Neural crest cell (in vitro differentiated cells): ENCODE measurements at regions not wholly inside any gene's neighbourhood (a gene's known extent, or its start where the extent isn't known, plus 50 kb on each side); places are given as distances from the start of the nearest gene placed in this dataset.

Experiments
- DNase-seq: peaks from one replicate; pipeline ENCODE4 v3.0.0; 2021; ENCODE audit warnings: low read depth, mixed read lengths, low spot score
- H3K27ac Mint-ChIP-seq: one replicate; pipeline ENCODE4 v1.8.0; 2021; ENCODE audit warnings: mild to moderate bottlenecking, mixed read lengths; ENCODE audit not compliant: unreplicated experiment
- H3K27me3 Mint-ChIP-seq: 2 replicates; pipeline ENCODE4 v1.8.0; 2021; ENCODE audit warnings: low read depth, mild to moderate bottlenecking, mixed read lengths
- H3K36me3 Mint-ChIP-seq: 2 replicates; pipeline ENCODE4 v1.8.0; 2021; ENCODE audit warnings: low read depth, mild to moderate bottlenecking, mixed read lengths
- H3K4me1 Mint-ChIP-seq: 2 replicates; pipeline ENCODE4 v1.8.0; 2021; ENCODE audit warnings: mixed read lengths
- H3K4me3 Mint-ChIP-seq: one replicate; pipeline ENCODE4 v1.8.0; 2021; ENCODE audit warnings: mild to moderate bottlenecking, mixed read lengths
- H3K9me3 Mint-ChIP-seq: 2 replicates; pipeline ENCODE4 v1.8.0; 2021; ENCODE audit warnings: mixed read lengths
- CTCF ChIP-seq: fragments of 200-600 bp; sonication (generic); conservative IDR thresholded peaks from 2 replicates; pipeline ENCODE4 v1.5.0; 2021; ENCODE audit warnings: antibody characterized with exemption, mild to moderate bottlenecking

- no peak overlapping the region for H3K4me3 Mint-ChIP-seq
- peaks cover 20% of the 10 kb centered on the region for H3K4me1 Mint-ChIP-seq
- peaks cover 8% of the 10 kb centered on the region for H3K36me3 Mint-ChIP-seq
- peaks cover 13% of the 10 kb centered on the region for H3K9me3 Mint-ChIP-seq
- no peak for TF ChIP-seq CTCF
- no peaks in the 10 kb centered on the region for H3K27me3 Mint-ChIP-seq
- DNase-seq, result no peak
- H3K27ac Mint-ChIP-seq, result no peak overlapping the region
These were observed 160.3 kb downstream of the HS3ST3B1 start for GRCh38 chr17:14461227-14461548.

DNA sequence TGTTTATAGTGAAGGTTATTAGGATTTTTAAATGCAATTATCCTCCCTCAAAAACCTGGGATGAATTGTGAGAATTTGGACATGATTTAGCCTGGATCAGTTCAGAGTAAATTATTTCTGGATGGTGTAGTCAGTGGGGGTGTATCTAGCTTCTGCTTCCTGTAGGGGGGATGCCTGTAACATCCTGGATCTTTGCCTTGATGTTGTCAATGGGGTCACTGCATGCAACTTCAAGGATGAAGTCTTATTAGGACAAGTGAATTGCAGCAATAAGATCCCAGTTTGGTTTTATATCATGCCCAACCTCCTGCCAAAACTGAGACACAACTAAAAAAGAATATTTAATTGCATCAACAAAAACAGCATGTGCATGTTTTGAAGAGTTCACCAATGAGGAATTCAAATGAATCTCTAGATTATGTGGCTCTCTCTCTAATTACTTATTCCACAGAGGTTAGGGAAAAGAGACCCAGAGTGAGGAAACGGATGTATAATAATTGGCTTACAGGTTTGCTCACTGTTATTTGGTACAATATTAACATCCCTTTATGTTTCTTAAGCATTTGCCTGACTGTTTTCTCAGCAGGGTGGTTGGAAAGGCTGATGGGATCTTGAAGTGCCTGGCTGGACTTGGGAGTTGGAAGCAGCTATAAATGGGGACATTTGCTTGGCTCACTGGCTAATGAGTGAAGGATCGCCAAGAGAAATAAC, 159.8 kb downstream of the HS3ST3B1 start:
- DNase-seq, result no peak
- TF ChIP-seq CTCF, result no peak
- H3K27ac Mint-ChIP-seq, result no peak overlapping the region
- H3K27me3 Mint-ChIP-seq, result no peaks in the 10 kb centered on the region
- H3K36me3 Mint-ChIP-seq, result peaks cover 8% of the 10 kb centered on the region
- H3K9me3 Mint-ChIP-seq, result peaks cover 15% of the 10 kb centered on the region
- H3K4me1 Mint-ChIP-seq, result peaks cover 20% of the 10 kb centered on the region
- H3K4me3 Mint-ChIP-seq, result no peak overlapping the region

DNA sequence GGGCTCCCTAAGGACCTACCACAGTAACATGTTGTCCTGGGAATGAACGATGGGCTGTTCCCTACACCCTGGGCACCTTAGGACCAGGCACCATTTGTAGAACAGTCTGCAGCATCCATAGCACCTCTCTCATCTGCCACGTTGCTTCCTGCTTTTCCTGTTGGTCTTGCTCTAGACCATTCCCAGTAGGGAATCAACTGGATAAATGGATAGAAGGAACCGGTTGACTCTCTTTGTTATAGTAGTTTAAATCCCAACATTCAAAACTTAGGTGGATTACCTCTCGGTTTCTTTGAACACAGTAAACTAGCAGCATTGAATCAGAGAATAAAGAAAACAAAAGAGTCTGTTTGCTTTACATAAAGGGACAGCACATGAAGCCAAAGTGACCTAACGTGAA, 159.1 kb downstream of the HS3ST3B1 start:
- Mint-ChIP-seq H3K9me3 (peaks cover 16% of the 10 kb centered on the region), H3K27me3 (no peaks in the 10 kb centered on the region), H3K4me1 (peaks cover 20% of the 10 kb centered on the region), H3K4me3 (no peak overlapping the region), H3K27ac (no peak overlapping the region), H3K36me3 (peaks cover 8% of the 10 kb centered on the region)
- TF ChIP-seq CTCF, result no peak
- DNase-seq, result no peak

- no peak overlapping the region for H3K4me3 Mint-ChIP-seq
- H3K36me3 Mint-ChIP-seq, result peaks cover 8% of the 10 kb centered on the region
- no peak for TF ChIP-seq CTCF
- H3K4me1 Mint-ChIP-seq, result peaks cover 20% of the 10 kb centered on the region
- no peaks in the 10 kb centered on the region for H3K27me3 Mint-ChIP-seq
- H3K27ac Mint-ChIP-seq, result no peak overlapping the region
- H3K9me3 Mint-ChIP-seq, result peaks cover 16% of the 10 kb centered on the region
- DNase-seq, result no peak
These were observed 157.8 kb downstream of the HS3ST3B1 start for GRCh38 chr17:14458724-14459123.

GRCh38 chr17:14454746-14455145, 153.9 kb downstream of the HS3ST3B1 start:
- Mint-ChIP-seq H3K27me3 (no peaks in the 10 kb centered on the region), H3K4me1 (peaks cover under 1% of the 10 kb centered on the region), H3K27ac (no peak overlapping the region), H3K4me3 (no peak overlapping the region), H3K36me3 (peaks cover 8% of the 10 kb centered on the region), H3K9me3 (peaks cover 10% of the 10 kb centered on the region)
- DNase-seq, result no peak
- no peak for TF ChIP-seq CTCF
